ENCODE measurements at regions not wholly inside any gene's neighbourhood (a gene's known extent, or its start where the extent isn't known, plus 50 kb on each side); places are given as distances from the start of the nearest gene placed in this dataset.

DNA sequence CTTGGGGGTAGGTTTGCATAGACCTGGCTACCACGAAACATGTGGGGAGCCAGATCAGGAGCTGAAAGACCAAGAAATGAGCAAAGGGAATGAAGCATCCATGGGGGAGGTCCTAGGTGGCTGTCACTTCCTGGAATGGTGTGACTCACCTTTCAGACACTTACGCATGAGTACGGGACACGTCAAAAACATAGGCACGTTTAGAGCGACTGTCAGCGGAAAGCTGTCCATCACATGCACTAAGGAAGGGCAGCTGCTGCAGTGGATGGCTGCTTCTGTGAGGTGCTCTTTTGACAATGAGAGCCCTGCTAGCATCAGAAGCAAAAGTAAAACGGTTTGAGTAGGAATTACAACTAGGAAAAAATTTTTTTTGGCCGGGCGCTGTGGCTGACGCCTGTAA lies 244.6 kb upstream of the CCDC54 start:
- H4K20me1 ChIP-seq (ENCODE audit: insufficient read depth, low read length), result no peaks in the 10 kb centered on the region
- no peak overlapping the region for H2AFZ ChIP-seq (ENCODE audit: low read depth, low read length)
- no peak for DNase-seq
- no peak overlapping the region for H3K27ac ChIP-seq (ENCODE audit: low read length)
- no peak for ATAC-seq (ENCODE audit: insufficient read depth, low read depth)
- no peaks in the 10 kb centered on the region for H3K4me1 ChIP-seq (ENCODE audit: insufficient read depth, low read length)
- no peaks in the 10 kb centered on the region for H3K27me3 ChIP-seq (ENCODE audit: insufficient read depth, low read length, poor library complexity)
- TF ChIP-seq, protein P1, sequence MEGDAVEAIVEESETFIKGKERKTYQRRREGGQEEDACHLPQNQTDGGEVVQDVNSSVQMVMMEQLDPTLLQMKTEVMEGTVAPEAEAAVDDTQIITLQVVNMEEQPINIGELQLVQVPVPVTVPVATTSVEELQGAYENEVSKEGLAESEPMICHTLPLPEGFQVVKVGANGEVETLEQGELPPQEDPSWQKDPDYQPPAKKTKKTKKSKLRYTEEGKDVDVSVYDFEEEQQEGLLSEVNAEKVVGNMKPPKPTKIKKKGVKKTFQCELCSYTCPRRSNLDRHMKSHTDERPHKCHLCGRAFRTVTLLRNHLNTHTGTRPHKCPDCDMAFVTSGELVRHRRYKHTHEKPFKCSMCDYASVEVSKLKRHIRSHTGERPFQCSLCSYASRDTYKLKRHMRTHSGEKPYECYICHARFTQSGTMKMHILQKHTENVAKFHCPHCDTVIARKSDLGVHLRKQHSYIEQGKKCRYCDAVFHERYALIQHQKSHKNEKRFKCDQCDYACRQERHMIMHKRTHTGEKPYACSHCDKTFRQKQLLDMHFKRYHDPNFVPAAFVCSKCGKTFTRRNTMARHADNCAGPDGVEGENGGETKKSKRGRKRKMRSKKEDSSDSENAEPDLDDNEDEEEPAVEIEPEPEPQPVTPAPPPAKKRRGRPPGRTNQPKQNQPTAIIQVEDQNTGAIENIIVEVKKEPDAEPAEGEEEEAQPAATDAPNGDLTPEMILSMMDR (IDR thresholded peaks at IDR 0.05; ENCODE audit: borderline replicate concordance, extremely low read depth, low read length, poor library complexity, severe bottlenecking), result no peak
- no peak for TF ChIP-seq EZH2 (IDR thresholded peaks at IDR 0.05; ENCODE audit: borderline replicate concordance, low read depth, low read length, severe bottlenecking)
- no peaks in the 10 kb centered on the region for H3K79me2 ChIP-seq (ENCODE audit: insufficient read depth, low read length)
- no peaks in the 10 kb centered on the region for H3K9me3 ChIP-seq (ENCODE audit: insufficient read depth, low read length, severe bottlenecking)
- no peaks in the 10 kb centered on the region for H3K36me3 ChIP-seq (ENCODE audit: insufficient read depth, low read length)
- H3K4me3 ChIP-seq (ENCODE audit: low read depth in 1 of 2, low read length in 2 of 2), result no peak overlapping the region
- H3K9ac ChIP-seq (ENCODE audit: low read depth, low read length), result no peak overlapping the region
- no peak overlapping the region for H3K4me2 ChIP-seq (ENCODE audit: insufficient read depth, low read length)

DNA sequence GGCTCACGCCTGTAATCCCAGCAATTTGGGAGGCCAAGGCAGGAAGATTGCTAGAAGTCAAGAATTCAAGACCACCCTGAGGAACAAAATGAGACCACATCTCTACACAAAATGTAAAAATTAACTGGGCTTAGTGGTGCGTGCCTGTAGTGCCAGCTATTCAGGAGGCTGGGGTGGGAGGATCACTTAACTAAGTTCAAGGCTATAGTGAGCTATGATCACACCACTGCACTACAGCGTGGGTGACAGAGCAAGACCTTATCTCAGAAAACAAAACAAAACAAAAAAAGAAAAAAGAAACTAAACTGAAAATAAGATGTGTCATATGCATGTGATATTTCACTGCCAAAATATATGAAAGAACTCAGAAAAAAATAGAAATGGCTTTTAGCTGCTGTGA lies 243.3 kb upstream of the CCDC54 start:
- Histone ChIP-seq H3K27me3 (ENCODE audit: insufficient read depth, low read length, poor library complexity) (no peaks in the 10 kb centered on the region), H3K9me3 (ENCODE audit: insufficient read depth, low read length, severe bottlenecking) (no peaks in the 10 kb centered on the region), H3K4me2 (ENCODE audit: insufficient read depth, low read length) (no peak overlapping the region), H3K4me3 (ENCODE audit: low read depth in 1 of 2, low read length in 2 of 2) (no peak overlapping the region), H3K4me1 (ENCODE audit: insufficient read depth, low read length) (no peaks in the 10 kb centered on the region), H2AFZ (ENCODE audit: low read depth, low read length) (no peak overlapping the region), H3K27ac (ENCODE audit: low read length) (no peak overlapping the region), H3K79me2 (ENCODE audit: insufficient read depth, low read length) (no peaks in the 10 kb centered on the region), H3K36me3 (ENCODE audit: insufficient read depth, low read length) (no peaks in the 10 kb centered on the region), H4K20me1 (ENCODE audit: insufficient read depth, low read length) (no peaks in the 10 kb centered on the region), H3K9ac (ENCODE audit: low read depth, low read length) (no peak overlapping the region)
- ATAC-seq (ENCODE audit: insufficient read depth, low read depth), result no peak
- DNase-seq, result no peak
- no peak for TF ChIP-seq EZH2 (IDR thresholded peaks at IDR 0.05; ENCODE audit: borderline replicate concordance, low read depth, low read length, severe bottlenecking)
- TF ChIP-seq, protein P1 (IDR thresholded peaks at IDR 0.05; ENCODE audit: borderline replicate concordance, extremely low read depth, low read length, poor library complexity, severe bottlenecking), result no peak

DNA sequence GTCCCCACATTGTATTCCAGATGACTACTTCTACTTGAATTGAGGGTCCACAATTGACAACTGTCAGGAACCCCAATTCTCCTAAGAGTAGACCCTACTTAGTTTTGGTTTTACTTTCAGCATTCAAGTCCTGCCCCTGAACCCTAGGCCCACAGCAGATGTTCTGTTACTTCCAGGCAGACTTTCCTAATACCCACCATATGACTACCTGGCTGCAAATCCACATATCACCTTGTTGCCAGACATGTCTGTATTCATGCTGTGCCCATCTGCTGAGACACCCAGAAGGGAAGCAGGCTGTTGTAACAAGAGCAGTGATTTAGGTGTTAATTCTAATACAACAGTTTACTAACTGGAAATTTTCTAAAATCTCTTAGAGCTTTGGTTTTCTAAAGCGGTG lies 235.1 kb upstream of the CCDC54 start:
- no peak overlapping the region for H3K4me3 ChIP-seq (ENCODE audit: low read depth in 1 of 2, low read length in 2 of 2)
- H4K20me1 ChIP-seq (ENCODE audit: insufficient read depth, low read length), result no peaks in the 10 kb centered on the region
- no peak for TF ChIP-seq EZH2 (IDR thresholded peaks at IDR 0.05; ENCODE audit: borderline replicate concordance, low read depth, low read length, severe bottlenecking)
- TF ChIP-seq, protein P1 (IDR thresholded peaks at IDR 0.05; ENCODE audit: borderline replicate concordance, extremely low read depth, low read length, poor library complexity, severe bottlenecking), result no peak
- peak overlapping the region; percentile 80 for H3K27ac ChIP-seq (ENCODE audit: low read length)
- no peaks in the 10 kb centered on the region for H3K9me3 ChIP-seq (ENCODE audit: insufficient read depth, low read length, severe bottlenecking)
- peak overlapping the region; percentile 41; the same call in 1 of the 2 replicates for H3K4me2 ChIP-seq (ENCODE audit: insufficient read depth, low read length)
- ATAC-seq (ENCODE audit: insufficient read depth, low read depth) (0 out of 3 replicates have a peak, but pooled peaks have one; percentile 13), DNase-seq (no peak)
- H3K27me3 ChIP-seq (ENCODE audit: insufficient read depth, low read length, poor library complexity), result no peaks in the 10 kb centered on the region
- no peak overlapping the region for H3K9ac ChIP-seq (ENCODE audit: low read depth, low read length)
- no peaks in the 10 kb centered on the region for H3K79me2 ChIP-seq (ENCODE audit: insufficient read depth, low read length)
- H2AFZ ChIP-seq (ENCODE audit: low read depth, low read length), result no peak overlapping the region
- H3K36me3 ChIP-seq (ENCODE audit: insufficient read depth, low read length), result no peaks in the 10 kb centered on the region
- peaks cover 34% of the 10 kb centered on the region for H3K4me1 ChIP-seq (ENCODE audit: insufficient read depth, low read length)
